Activated T-helper 2 cell treated with anti-CD3 and anti-CD28 coated beads, Interferon-gamma antibody, Interleukin-2, Interleukin-4, amounts not matched to agents 10 μg/mL and 5 μg/mL and 100 μg/mL, durations not matched to agents 14 hours and 24 hours and 36 hours (primary cell): ENCODE measurements at regions not wholly inside any gene's neighbourhood (a gene's known extent, or its start where the extent isn't known, plus 50 kb on each side); places are given as distances from the start of the nearest gene placed in this dataset.

ENCODE experiments used
- DNase-seq: peaks from one replicate; pipeline ENCODE4 v3.0.0; 2021; ENCODE audit warnings: low spot score
- H3K27ac Mint-ChIP-seq: one replicate; pipeline ENCODE4 v1.8.0; 2021; ENCODE audit warnings: mixed read lengths
- H3K27me3 Mint-ChIP-seq: one replicate; pipeline ENCODE4 v1.8.0; 2021; ENCODE audit warnings: low read depth, mixed read lengths
- H3K36me3 Mint-ChIP-seq: one replicate; pipeline ENCODE4 v1.8.0; 2021; ENCODE audit warnings: low read depth, mixed read lengths
- H3K4me1 Mint-ChIP-seq: one replicate; pipeline ENCODE4 v1.8.0; 2021; ENCODE audit warnings: low read depth, mixed read lengths
- H3K4me3 Mint-ChIP-seq: one replicate; pipeline ENCODE4 v1.8.0; 2021; ENCODE audit warnings: low read depth, mild to moderate bottlenecking, moderate library complexity, mixed read lengths
- H3K9me3 Mint-ChIP-seq: one replicate; pipeline ENCODE4 v1.8.0; 2021; ENCODE audit warnings: mixed read lengths
- intact Hi-C: fragments of 100-400 bp; cut with micrococcal nuclease; formaldehyde crosslinking; loops from one replicate; pipeline ENCODE4 v1.15.1; 2023

GRCh38 chrX:84611843-84612636 is 109.8 kb upstream of the HDX start:
- H3K9me3 Mint-ChIP-seq = no peaks in the 10 kb centered on the region
- no peak for DNase-seq
- H3K27ac Mint-ChIP-seq = no peak overlapping the region
- no peak overlapping the region for H3K4me3 Mint-ChIP-seq
- H3K27me3 Mint-ChIP-seq = no peaks in the 10 kb centered on the region
- intact Hi-C loops = no loop called here
- no peaks in the 10 kb centered on the region for H3K4me1 Mint-ChIP-seq
- no peaks in the 10 kb centered on the region for H3K36me3 Mint-ChIP-seq

- intact Hi-C loops = no loop called here
- Mint-ChIP-seq H3K27me3 (no peaks in the 10 kb centered on the region), H3K27ac (no peak overlapping the region), H3K4me1 (no peaks in the 10 kb centered on the region), H3K9me3 (no peaks in the 10 kb centered on the region), H3K36me3 (no peaks in the 10 kb centered on the region), H3K4me3 (no peak overlapping the region)
- no peak for DNase-seq
These were observed 132.0 kb upstream of the HDX start for GRCh38 chrX:84634201-84634782.

GRCh38 chrX:84666086-84666485 is 163.8 kb upstream of the HDX start:
- Mint-ChIP-seq H3K4me1 (no peaks in the 10 kb centered on the region), H3K27ac (no peak overlapping the region), H3K27me3 (no peaks in the 10 kb centered on the region), H3K4me3 (no peak overlapping the region), H3K9me3 (no peaks in the 10 kb centered on the region), H3K36me3 (no peaks in the 10 kb centered on the region)
- intact Hi-C loops = no loop called here
- DNase-seq = no peak

- no peak overlapping the region for H3K4me3 Mint-ChIP-seq
- H3K4me1 Mint-ChIP-seq = no peaks in the 10 kb centered on the region
- DNase-seq = no peak
- H3K27ac Mint-ChIP-seq = no peak overlapping the region
- H3K27me3 Mint-ChIP-seq = no peaks in the 10 kb centered on the region
- H3K9me3 Mint-ChIP-seq = no peaks in the 10 kb centered on the region
- no peaks in the 10 kb centered on the region for H3K36me3 Mint-ChIP-seq
- intact Hi-C loops = no loop called here
These were observed 188.0 kb upstream of the HDX start for GRCh38 chrX:84690228-84690627.

GRCh38 chrX:84709987-84710386 is 207.7 kb upstream of the HDX start:
- Mint-ChIP-seq H3K9me3 (no peaks in the 10 kb centered on the region), H3K4me1 (no peaks in the 10 kb centered on the region), H3K36me3 (no peaks in the 10 kb centered on the region), H3K27ac (no peak overlapping the region), H3K4me3 (no peak overlapping the region), H3K27me3 (no peaks in the 10 kb centered on the region)
- intact Hi-C loops = no loop called here
- DNase-seq = no peak

- Mint-ChIP-seq H3K4me3 (no peak overlapping the region), H3K27me3 (no peaks in the 10 kb centered on the region), H3K4me1 (peaks cover 2% of the 10 kb centered on the region), H3K27ac (no peak overlapping the region), H3K9me3 (no peaks in the 10 kb centered on the region), H3K36me3 (no peaks in the 10 kb centered on the region)
- intact Hi-C loops = no loop called here
- DNase-seq = no peak
These were observed 208.4 kb upstream of the HDX start for GRCh38 chrX:84710611-84711010.

GRCh38 chrX:84712621-84713020 is 210.4 kb upstream of the HDX start:
- intact Hi-C loops = no loop called here
- H3K27me3 Mint-ChIP-seq = no peaks in the 10 kb centered on the region
- H3K4me1 Mint-ChIP-seq = peaks cover 2% of the 10 kb centered on the region
- no peak overlapping the region for H3K4me3 Mint-ChIP-seq
- DNase-seq = no peak
- H3K27ac Mint-ChIP-seq = no peak overlapping the region
- no peaks in the 10 kb centered on the region for H3K36me3 Mint-ChIP-seq
- H3K9me3 Mint-ChIP-seq = no peaks in the 10 kb centered on the region

GRCh38 chrX:84715315-84715714 is 213.1 kb upstream of the HDX start:
- Mint-ChIP-seq H3K4me1 (peaks cover 2% of the 10 kb centered on the region), H3K36me3 (no peaks in the 10 kb centered on the region), H3K27ac (no peak overlapping the region), H3K4me3 (no peak overlapping the region), H3K27me3 (no peaks in the 10 kb centered on the region), H3K9me3 (no peaks in the 10 kb centered on the region)
- DNase-seq = no peak
- intact Hi-C loops = no loop called here

- DNase-seq = no peak
- intact Hi-C loops = no loop called here
- H3K36me3 Mint-ChIP-seq = no peaks in the 10 kb centered on the region
- H3K4me1 Mint-ChIP-seq = peaks cover 2% of the 10 kb centered on the region
- no peaks in the 10 kb centered on the region for H3K9me3 Mint-ChIP-seq
- H3K27me3 Mint-ChIP-seq = no peaks in the 10 kb centered on the region
- no peak overlapping the region for H3K4me3 Mint-ChIP-seq
- no peak overlapping the region for H3K27ac Mint-ChIP-seq
These were observed 215.1 kb upstream of the HDX start for GRCh38 chrX:84717343-84717742.

GRCh38 chrX:84721416-84721815 is 219.2 kb upstream of the HDX start:
- no peaks in the 10 kb centered on the region for H3K9me3 Mint-ChIP-seq
- H3K27ac Mint-ChIP-seq = no peak overlapping the region
- no peaks in the 10 kb centered on the region for H3K27me3 Mint-ChIP-seq
- intact Hi-C loops = no loop called here
- DNase-seq = no peak
- H3K4me1 Mint-ChIP-seq = no peaks in the 10 kb centered on the region
- H3K4me3 Mint-ChIP-seq = no peak overlapping the region
- no peaks in the 10 kb centered on the region for H3K36me3 Mint-ChIP-seq

- Mint-ChIP-seq H3K36me3 (no peaks in the 10 kb centered on the region), H3K4me1 (no peaks in the 10 kb centered on the region), H3K9me3 (no peaks in the 10 kb centered on the region), H3K27me3 (no peaks in the 10 kb centered on the region), H3K27ac (no peak overlapping the region), H3K4me3 (no peak overlapping the region)
- DNase-seq = no peak
- intact Hi-C loops = no loop called here
These were observed 222.3 kb upstream of the HDX start for GRCh38 chrX:84724576-84724975.

- Mint-ChIP-seq H3K4me3 (no peak overlapping the region), H3K9me3 (no peaks in the 10 kb centered on the region), H3K36me3 (no peaks in the 10 kb centered on the region), H3K27me3 (no peaks in the 10 kb centered on the region), H3K4me1 (no peaks in the 10 kb centered on the region), H3K27ac (no peak overlapping the region)
- DNase-seq = no peak
- intact Hi-C loops = loop anchor here (2.0 kb wide), 1 partner anchor 323 kb away; no protein-coding TSS in a partner anchor
These were observed 227.2 kb upstream of the HDX start for GRCh38 chrX:84729408-84729807.

GRCh38 chrX:84729809-84730208 is 227.6 kb upstream of the HDX start:
- no peaks in the 10 kb centered on the region for H3K36me3 Mint-ChIP-seq
- no peak overlapping the region for H3K27ac Mint-ChIP-seq
- H3K4me3 Mint-ChIP-seq = no peak overlapping the region
- no peak for DNase-seq
- no peaks in the 10 kb centered on the region for H3K9me3 Mint-ChIP-seq
- intact Hi-C loops = loop anchor here (2.0 kb wide), 1 partner anchor 323 kb away; no protein-coding TSS in a partner anchor
- H3K4me1 Mint-ChIP-seq = no peaks in the 10 kb centered on the region
- no peaks in the 10 kb centered on the region for H3K27me3 Mint-ChIP-seq
